COLO668 (cell line): ENCODE measurements at regions not wholly inside any gene's neighbourhood (a gene's known extent, or its start where the extent isn't known, plus 50 kb on each side); places are given as distances from the start of the nearest gene placed in this dataset.
"Not testable (repeated sequence)": the region's sequence is repeated elsewhere in the genome, so short reads cannot be mapped to it uniquely, and the experiment has no call there.

ENCODE experiments used
- DNase-seq: peaks from one replicate; lab custom pipeline; 2025; ENCODE audit not compliant: unreplicated experiment; lab: John Stamatoyannopoulos, UW

DNA sequence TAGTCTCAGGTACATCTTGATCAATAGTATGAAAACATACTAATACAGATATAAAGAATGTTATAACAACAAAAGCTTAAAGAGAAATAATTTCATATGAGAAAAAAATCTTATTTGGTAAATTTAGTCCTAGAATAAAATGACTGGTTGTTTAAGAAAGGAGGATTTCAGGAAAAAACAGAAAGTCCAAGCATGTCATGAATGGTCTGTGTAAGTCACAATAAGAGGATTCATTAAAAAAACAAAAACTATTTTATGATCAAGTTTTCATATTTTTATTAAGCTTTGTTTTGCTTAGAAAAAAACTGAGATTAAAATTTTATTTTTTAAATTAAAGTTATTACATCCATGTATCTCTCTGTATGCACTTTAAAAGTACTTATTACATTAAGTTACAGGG lies 353.9 kb upstream of the SPHKAP start:
- DNase-seq, result no peak

- no peak for DNase-seq
These were observed 351.7 kb upstream of the SPHKAP start for GRCh38 chr2:228533156-228533555.

GRCh38 chr2:228532233-228532632 lies 350.7 kb upstream of the SPHKAP start:
- no peak for DNase-seq

GRCh38 chr2:228527197-228527881 lies 345.9 kb upstream of the SPHKAP start:
- no peak for DNase-seq

- DNase-seq, result no peak
These were observed 345.2 kb upstream of the SPHKAP start for GRCh38 chr2:228526687-228527086.

- DNase-seq, result no peak
These were observed 341.5 kb upstream of the SPHKAP start for GRCh38 chr2:228522977-228523376.

DNA sequence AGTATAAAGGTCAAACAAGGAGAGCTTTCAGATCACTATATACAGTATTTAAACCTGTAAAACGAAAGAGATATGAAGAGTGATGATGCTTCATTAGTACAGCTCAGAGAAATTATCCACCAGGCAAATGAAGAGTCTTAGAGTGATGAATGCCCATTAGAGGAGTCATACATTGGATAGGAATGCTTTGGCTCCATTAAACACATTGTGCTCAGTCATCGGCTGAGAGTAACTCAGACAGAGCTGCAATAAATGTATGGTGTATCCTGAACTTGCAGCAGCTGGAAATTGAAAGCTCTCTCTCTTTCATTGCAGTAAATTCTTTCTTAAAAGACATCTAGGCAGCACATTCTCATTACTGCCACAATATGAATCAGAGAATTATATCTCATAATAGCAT lies 340.8 kb upstream of the SPHKAP start:
- DNase-seq, result no peak

DNA sequence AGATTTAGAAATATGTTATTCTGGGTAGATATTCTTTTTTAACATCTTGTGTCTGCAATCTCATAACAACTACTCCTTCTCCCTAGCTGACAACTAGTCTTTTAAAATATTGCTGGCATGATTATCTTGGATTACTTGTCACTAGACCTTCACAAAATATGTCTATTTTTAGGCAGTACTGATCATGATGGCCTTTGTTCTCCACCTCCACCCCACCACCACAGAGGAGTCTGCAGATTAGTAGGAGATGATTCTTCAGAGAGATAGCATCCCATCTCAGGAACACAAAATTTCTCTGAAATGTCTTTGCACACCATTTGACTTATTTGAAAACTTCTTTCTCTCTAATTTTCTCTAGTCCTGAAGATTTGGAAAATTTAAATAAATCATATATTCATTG lies 338.1 kb upstream of the SPHKAP start:
- no peak for DNase-seq

- no peak for DNase-seq
These were observed 334.5 kb upstream of the SPHKAP start for GRCh38 chr2:228516019-228516418.

DNA sequence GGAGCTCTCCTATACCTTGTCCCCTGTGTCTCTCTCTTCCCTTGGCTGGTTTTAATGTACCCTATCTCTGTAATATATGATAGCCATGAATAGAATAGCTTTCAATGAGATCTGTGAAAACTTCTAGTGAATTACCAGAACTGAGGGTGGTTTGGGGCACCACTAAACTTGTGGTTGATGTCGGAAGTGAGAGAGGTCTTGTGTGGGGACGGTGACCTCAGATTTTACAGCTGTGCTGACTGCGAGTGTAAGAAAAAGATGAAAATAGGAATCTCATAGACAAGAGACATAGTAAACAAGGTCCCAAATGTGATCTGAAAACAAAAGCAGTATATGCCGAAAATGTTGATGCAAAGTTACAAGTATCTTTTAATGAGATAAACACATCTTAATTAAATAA lies 332.0 kb upstream of the SPHKAP start:
- DNase-seq, result not testable (repeated sequence)

DNA sequence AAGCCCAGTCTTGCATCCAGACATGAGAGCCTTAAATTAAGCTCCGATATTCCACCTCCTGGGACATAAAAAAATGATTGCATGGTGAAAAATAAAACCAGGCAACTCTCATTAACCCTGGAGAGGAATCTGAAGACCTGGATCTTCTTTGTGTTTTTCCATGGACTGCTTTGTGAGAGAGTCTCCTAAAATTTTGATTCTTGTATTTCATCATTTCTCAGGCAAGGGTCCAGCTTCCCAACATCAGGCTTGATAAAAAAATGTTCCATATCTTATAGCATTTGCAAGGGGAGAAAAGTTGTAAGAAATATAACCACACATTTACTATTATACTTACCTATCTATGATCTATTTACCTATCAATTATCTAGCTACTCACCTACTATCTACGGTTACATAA lies 327.5 kb upstream of the SPHKAP start:
- no peak for DNase-seq

DNA sequence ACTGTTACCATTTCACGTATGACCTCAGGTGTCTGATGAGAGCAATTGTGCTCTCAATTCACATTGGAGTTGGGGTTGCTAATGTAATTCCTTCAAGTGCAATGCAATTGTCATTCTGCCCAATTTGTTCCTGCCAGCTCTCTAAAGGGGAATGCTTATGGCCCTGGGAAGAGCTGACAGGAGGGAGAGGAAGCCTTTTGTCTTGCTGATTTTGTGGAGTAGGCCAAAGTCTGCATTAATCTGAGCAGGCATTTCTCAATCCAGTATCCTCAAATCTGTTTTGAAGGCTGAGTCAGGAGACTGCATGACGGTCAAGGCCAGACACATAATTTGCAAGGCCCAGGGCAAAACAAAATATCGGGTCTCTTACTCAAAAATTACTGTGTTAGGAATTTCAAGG lies 326.4 kb upstream of the SPHKAP start:
- DNase-seq, result no peak

GRCh38 chr2:228507231-228507824 lies 325.8 kb upstream of the SPHKAP start:
- no peak for DNase-seq

DNA sequence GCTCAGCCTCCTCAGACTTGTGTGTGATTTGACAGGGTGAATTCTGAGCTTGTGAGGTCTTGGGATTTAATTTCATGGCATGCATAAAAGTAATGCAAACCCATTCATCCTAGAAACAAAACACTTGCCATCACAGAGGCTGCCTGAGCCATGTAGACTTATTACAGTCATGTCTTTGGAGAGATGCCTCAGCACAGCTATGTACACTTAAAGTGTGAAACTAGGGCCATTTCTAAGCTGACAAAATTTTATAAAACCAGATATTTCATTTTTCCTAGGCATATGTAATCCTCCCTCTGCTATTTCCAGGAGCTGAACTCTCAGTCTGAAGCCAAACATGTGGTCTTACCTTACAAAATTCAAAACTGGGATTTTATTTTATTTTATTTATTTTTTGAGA lies 322.2 kb upstream of the SPHKAP start:
- DNase-seq, result no peak

DNA sequence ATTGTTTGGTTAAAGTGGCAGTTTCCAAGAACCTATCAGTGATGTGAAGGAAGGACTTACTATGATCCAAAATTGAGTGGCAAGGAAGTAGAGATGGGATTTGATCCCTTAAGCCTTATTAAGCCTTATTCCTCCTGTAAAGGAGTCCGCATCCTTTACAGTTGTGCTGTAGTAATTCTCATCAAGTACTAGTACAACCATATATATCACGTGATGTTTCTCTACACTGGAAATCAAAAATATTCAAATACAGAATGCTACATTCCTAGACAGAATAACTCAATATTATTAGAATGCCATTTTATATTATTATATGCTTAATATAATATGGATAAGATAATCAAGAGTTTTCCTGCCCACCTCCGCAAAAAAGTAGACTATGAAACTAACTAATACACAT lies 312.4 kb upstream of the SPHKAP start:
- DNase-seq, result no peak

DNA sequence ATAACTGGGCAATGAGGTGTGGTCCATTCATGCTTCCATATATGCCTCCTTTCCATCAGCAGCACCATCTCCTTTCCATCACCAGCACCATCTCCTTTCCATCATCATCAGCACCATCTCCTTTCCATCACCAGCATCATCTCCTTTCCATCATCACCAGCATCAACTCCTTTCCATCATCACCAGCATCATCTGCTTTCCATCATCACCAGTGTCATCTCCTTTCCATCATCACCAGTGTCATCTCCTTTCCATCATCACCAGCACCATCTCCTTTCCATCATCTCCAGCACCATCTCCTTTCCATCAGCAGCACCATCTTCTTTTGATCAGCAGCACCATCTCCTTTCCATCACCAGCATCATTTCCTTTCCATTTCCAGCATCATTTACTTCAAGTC lies 297.5 kb upstream of the SPHKAP start:
- no peak for DNase-seq

GRCh38 chr2:228474466-228474865 lies 293.0 kb upstream of the SPHKAP start:
- no peak for DNase-seq

DNA sequence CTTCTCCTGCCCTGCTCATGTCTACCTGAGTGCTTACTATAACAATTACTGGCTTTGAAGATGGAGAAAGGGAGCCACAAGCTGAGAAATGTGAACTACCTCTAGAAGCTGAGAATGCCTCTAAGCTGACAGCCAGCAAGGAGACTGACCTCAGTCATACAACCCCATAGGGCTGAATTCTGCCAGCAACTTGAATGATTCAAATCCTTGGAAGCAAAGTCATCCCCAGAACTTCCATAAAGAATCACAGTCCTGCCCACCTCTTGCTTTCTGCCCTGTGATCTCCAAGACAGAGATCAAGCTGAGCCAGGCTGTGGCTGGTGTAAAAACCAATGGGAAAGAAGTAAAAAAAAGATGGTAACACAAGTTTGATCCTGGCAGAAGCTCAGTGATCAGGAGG lies 288.2 kb upstream of the SPHKAP start:
- DNase-seq, result no peak

DNA sequence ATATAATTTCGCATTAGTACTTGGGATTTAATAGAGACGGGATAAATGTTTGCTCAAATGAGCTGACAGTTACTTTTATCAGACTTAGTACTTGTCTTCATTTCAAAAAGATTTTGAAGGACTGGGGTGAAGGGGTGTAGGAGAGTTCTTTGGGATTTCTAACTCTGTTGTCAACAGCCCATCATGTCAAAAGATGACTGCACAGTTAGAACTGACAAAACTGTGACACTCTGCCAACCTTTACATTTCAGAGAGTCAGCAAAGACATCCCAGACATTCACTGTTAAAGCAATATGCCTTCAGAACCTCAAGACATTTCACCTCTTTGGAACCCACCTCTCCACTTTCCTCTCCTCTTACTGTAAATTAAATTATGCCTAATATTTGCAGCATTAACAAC lies 285.4 kb upstream of the SPHKAP start:
- no peak for DNase-seq

DNA sequence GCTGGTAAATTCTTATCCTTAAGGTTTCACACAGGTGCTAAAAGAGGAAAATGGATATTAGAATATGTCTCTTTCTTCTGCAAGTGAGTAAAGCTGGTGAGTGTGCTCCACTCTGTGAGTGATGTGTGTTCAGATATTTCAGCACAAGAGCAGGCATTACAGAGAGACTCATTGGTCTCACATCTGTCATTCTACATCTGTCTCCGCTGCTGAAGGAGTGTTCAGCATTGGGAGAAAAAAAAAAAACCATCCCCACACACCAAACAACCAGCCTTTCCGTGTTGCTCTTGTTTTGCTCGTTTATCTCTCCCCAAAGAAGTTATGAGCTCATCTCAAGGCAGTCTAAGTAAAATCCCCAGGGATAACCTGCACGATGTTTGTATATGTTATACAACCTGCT lies 283.9 kb upstream of the SPHKAP start:
- DNase-seq, result no peak

DNA sequence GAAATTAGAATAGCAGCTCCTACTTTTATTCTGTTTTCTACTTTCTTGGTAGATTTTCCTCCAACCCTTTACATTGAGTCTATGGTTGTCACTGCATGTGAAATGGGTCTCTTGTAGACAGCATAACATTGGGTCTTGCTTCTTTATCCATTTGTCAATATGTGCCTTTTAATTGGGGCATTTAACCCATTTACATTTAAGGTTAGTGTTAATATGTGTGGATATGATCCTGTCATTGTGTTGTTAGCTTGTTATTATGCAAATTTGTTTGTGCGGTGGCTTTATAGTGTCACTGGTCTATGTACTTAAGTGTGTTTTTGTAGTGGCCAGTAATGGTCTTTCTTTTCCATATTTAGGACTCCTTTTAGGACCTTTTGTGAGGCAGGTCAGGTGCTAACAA lies 276.9 kb upstream of the SPHKAP start:
- no peak for DNase-seq

GRCh38 chr2:228447266-228447915 lies 265.9 kb upstream of the SPHKAP start:
- no peak for DNase-seq

- peak; percentile 79 for DNase-seq
These were observed 265.2 kb upstream of the SPHKAP start for GRCh38 chr2:228446734-228447133.
